ENCODE measurements at regions not wholly inside any gene's neighbourhood (a gene's known extent, or its start where the extent isn't known, plus 50 kb on each side); places are given as distances from the start of the nearest gene placed in this dataset.

GRCh38 chr2:120861191-120861575, 125.5 kb downstream of the GLI2 start:
- no peak for TF ChIP-seq CTCF (IDR thresholded peaks at IDR 0.05)
- Histone ChIP-seq H3K36me3 (ENCODE audit: insufficient read depth in 1 of 2, low read depth in 1 of 2) (no peaks in the 10 kb centered on the region), H3K27me3 (ENCODE audit: insufficient read depth in 3 of 3, low read length in 2 of 3) (no peaks in the 10 kb centered on the region), H3K4me3 (no peak overlapping the region), H3K27ac (no peak overlapping the region), H3K9me3 (no peaks in the 10 kb centered on the region), H3K4me1 (no peaks in the 10 kb centered on the region)
- WGBS, 3 donors: 98 to 99% (median 98%) methylated on average over 5 of the region's 5 CpGs
- ATAC-seq: no peak
- peak in 1 of 2 donors; percentile 34 for DNase-seq
- intact Hi-C loops (cut with DNase I): no loop called here

GRCh38 chr2:120861576-120862191, 126.0 kb downstream of the GLI2 start:
- no peak for TF ChIP-seq CTCF (IDR thresholded peaks at IDR 0.05)
- intact Hi-C loops (cut with DNase I): no loop called here
- Histone ChIP-seq H3K4me1 (peaks cover under 1% of the 10 kb centered on the region), H3K4me3 (no peak overlapping the region), H3K27ac (no peak overlapping the region), H3K9me3 (no peaks in the 10 kb centered on the region), H3K27me3 (ENCODE audit: insufficient read depth in 3 of 3, low read length in 2 of 3) (no peaks in the 10 kb centered on the region), H3K36me3 (ENCODE audit: insufficient read depth in 1 of 2, low read depth in 1 of 2) (no peaks in the 10 kb centered on the region)
- DNase-seq: peak in 1 of 2 donors; percentile 6
- ATAC-seq: no peak
- 82 to 87% (median 84%) methylated on average over 17 of the region's 17 CpGs for WGBS, 3 donors

DNA sequence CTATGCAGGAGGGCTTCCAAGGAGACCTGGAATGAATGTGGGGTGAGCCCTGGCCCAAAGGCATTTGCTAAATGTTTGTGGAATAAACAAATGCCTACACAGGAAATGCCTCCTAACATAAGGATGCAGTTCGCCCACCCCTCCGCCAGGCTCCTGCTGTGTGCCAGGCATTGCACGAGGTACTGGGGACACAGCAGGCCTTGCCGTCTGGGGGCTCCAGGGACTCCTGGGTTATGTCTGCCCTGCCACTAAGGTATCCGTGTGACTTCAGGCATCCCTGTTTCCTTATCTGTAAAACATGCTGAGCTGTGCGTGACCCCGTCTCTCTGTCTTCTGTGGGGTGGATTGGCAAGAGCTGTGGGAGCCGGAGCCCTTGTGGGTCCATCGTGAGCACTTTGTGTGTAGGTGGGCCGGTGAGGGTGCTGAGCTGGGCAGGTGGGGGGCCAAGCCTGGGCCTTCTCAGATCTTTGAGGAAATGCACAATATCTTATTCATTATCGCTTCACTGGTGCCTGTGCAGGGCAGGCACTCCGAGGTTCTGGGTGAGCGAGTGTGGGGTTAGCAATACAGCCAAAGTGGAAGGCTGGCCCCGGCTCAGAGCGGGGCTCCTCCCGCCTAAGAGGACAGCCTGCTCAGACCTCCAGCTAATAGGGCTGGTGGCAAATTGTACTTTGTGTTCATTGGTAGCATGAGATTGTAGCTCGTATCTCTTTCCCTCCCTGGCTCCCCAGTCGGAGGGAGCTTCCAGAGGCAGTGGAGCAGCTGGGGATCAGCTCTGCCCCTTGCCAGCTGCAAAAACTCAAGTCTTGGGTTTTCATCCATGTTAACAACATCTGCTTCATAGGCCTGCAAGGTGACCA, 126.8 kb downstream of the GLI2 start:
- peak in 1 of 2 donors; percentile 34 for DNase-seq
- no peak overlapping the region for H3K27ac ChIP-seq
- H3K27me3 ChIP-seq (ENCODE audit: insufficient read depth in 3 of 3, low read length in 2 of 3): no peaks in the 10 kb centered on the region
- peaks cover 5% of the 10 kb centered on the region for H3K4me1 ChIP-seq
- no peaks in the 10 kb centered on the region for H3K9me3 ChIP-seq
- intact Hi-C loops (cut with DNase I): no loop called here
- WGBS, 3 donors: 74 to 79% (median 78%) methylated on average over 18 of the region's 18 CpGs
- H3K4me3 ChIP-seq: no peak overlapping the region
- H3K36me3 ChIP-seq (ENCODE audit: insufficient read depth in 1 of 2, low read depth in 1 of 2): no peaks in the 10 kb centered on the region
- ATAC-seq: no peak
- no peak for TF ChIP-seq CTCF (IDR thresholded peaks at IDR 0.05)

GRCh38 chr2:120863146-120863545, 127.5 kb downstream of the GLI2 start:
- WGBS, 3 donors: 85 to 89% (median 87%) methylated on average over 9 of the region's 9 CpGs
- Histone ChIP-seq H3K4me1 (peaks cover 5% of the 10 kb centered on the region), H3K4me3 (no peak overlapping the region), H3K9me3 (no peaks in the 10 kb centered on the region), H3K27me3 (ENCODE audit: insufficient read depth in 3 of 3, low read length in 2 of 3) (no peaks in the 10 kb centered on the region), H3K36me3 (ENCODE audit: insufficient read depth in 1 of 2, low read depth in 1 of 2) (no peaks in the 10 kb centered on the region), H3K27ac (no peak overlapping the region)
- no peak for TF ChIP-seq CTCF (IDR thresholded peaks at IDR 0.05)
- intact Hi-C loops (cut with DNase I): no loop called here
- peak in 1 of 2 donors; percentile 44 for DNase-seq
- no peak for ATAC-seq

All from psoas muscle (tissue), 7 donors.